GM12878 (cell line): ENCODE measurements at regions not wholly inside any gene's neighbourhood (a gene's known extent, or its start where the extent isn't known, plus 50 kb on each side); places are given as distances from the start of the nearest gene placed in this dataset.

ENCODE experiments used
- BCL11A ChIP-seq: IDR thresholded peaks from 2 replicates; pipeline ENCODE4 v1.6.1; 2011; ENCODE audit warnings: low read depth, low read length
- DPF2 ChIP-seq: fragments of 450-650 bp; IDR thresholded peaks from 2 replicates; pipeline ENCODE4 v1.6.1; 2017; ENCODE audit warnings: mild to moderate bottlenecking
- EP300 ChIP-seq, 2 experiments: fragments of 150-350 bp in 1 of 2; IDR thresholded peaks; 2 replicates each; pipeline ENCODE4 v1.6.1; 2011 to 2012; ENCODE audit warnings: low read depth in 2 of 2, low read length in 2 of 2, borderline replicate concordance in 1 of 2, improper control_type of control experiment in 1 of 2, inconsistent platforms in 1 of 2; ENCODE audit not compliant: control insufficient read depth in 1 of 2
- GABPA ChIP-seq: IDR thresholded peaks from 2 replicates; pipeline ENCODE4 v1.6.1; 2014; ENCODE audit warnings: antibody characterized with exemption, low read depth, mild to moderate bottlenecking, inconsistent platforms
- HDAC2 ChIP-seq: fragments of 200-600 bp; sonication (generic); IDR thresholded peaks from 2 replicates; pipeline ENCODE4 v1.6.1; 2017
- MEF2A ChIP-seq: IDR thresholded peaks from 2 replicates; pipeline ENCODE4 v1.6.1; 2011; ENCODE audit warnings: low read depth, mild to moderate bottlenecking, low read length, moderate library complexity; ENCODE audit not compliant: insufficient read depth
- RBBP5 ChIP-seq: fragments of 200-600 bp; sonication (generic); conservative IDR thresholded peaks from 2 replicates; pipeline ENCODE4 v1.6.1; 2016
- RCOR1 ChIP-seq: conservative IDR thresholded peaks from 2 replicates; pipeline ENCODE4 v1.6.1; 2012; ENCODE audit warnings: low read depth, low read length, improper control_type of control experiment
- TBL1XR1 ChIP-seq: IDR thresholded peaks from 2 replicates; pipeline ENCODE4 v1.6.1; 2012; ENCODE audit warnings: low read depth, low read length, improper control_type of control experiment
- ZNF24 ChIP-seq: fragments of 450-650 bp; IDR thresholded peaks from 2 replicates; pipeline ENCODE4 v1.6.1; 2017; ENCODE audit warnings: antibody characterized with exemption, mild to moderate bottlenecking
- ZNF274 ChIP-seq: IDR thresholded peaks from one replicate; pipeline ENCODE4 v1.8.0; 2011; ENCODE audit not compliant: insufficient read length, insufficient read depth
- ZSCAN29 ChIP-seq: fragments of 450-650 bp; IDR thresholded peaks from 2 replicates; pipeline ENCODE4 v1.6.1; 2017; ENCODE audit warnings: mild to moderate bottlenecking, moderate library complexity
- TF ChIP-seq, protein P1 (sequence below): fragments of 450-650 bp; IDR thresholded peaks from 2 replicates; pipeline ENCODE4 v1.6.1; 2017; ENCODE audit warnings: mild to moderate bottlenecking, moderate library complexity
- TF ChIP-seq, protein P2 (sequence below): fragments of 450-650 bp; IDR thresholded peaks from 2 replicates; pipeline ENCODE4 v1.6.1; 2018; ENCODE audit warnings: mild to moderate bottlenecking, low read depth, moderate library complexity; ENCODE audit not compliant: partially characterized antibody
- TF ChIP-seq, protein P3 (sequence below): IDR thresholded peaks from 2 replicates; pipeline ENCODE4 v1.6.1; 2012; ENCODE audit warnings: low read length, inconsistent platforms
- TF ChIP-seq, protein P4 (sequence below): fragments of 450-650 bp; IDR thresholded peaks from 2 replicates; pipeline ENCODE4 v1.6.1; 2017; ENCODE audit warnings: mild to moderate bottlenecking
- TF ChIP-seq, protein P5 (sequence below): fragments of 450-650 bp; formaldehyde crosslinking; IDR thresholded peaks from 2 replicates; pipeline ENCODE4 v1.4.0; 2022; ENCODE audit warnings: mild to moderate bottlenecking, moderate library complexity

DNA sequence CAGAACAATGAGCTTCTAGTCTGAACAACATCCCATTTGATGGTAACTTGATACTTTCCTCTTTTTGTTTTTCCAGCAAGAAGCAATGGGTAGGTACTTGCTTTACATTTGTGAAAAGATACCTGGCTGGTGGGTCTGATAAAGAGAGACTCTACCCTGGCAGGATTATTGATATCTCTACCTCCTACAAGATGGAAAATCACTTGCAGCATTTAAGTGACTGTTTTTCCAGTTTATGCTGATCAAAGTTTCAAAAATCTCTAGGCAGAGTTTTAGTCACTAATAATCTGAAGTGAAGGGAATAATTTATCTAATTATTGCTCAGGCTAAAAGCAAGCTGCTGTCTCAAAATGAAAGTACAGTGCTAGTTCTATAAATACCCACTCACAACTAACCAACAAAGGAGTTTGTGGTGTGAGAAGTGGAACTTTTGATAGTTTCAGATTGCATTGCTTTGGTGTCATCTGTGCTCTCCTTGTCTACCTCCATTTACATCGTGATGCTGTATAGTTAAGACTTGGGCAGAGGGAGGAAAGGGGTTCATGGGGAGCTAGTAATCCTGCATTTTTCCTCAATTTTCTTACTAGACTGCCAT lies 86.0 kb upstream of the ANKRD1 start (continued):
- TF ChIP-seq, protein P1, sequence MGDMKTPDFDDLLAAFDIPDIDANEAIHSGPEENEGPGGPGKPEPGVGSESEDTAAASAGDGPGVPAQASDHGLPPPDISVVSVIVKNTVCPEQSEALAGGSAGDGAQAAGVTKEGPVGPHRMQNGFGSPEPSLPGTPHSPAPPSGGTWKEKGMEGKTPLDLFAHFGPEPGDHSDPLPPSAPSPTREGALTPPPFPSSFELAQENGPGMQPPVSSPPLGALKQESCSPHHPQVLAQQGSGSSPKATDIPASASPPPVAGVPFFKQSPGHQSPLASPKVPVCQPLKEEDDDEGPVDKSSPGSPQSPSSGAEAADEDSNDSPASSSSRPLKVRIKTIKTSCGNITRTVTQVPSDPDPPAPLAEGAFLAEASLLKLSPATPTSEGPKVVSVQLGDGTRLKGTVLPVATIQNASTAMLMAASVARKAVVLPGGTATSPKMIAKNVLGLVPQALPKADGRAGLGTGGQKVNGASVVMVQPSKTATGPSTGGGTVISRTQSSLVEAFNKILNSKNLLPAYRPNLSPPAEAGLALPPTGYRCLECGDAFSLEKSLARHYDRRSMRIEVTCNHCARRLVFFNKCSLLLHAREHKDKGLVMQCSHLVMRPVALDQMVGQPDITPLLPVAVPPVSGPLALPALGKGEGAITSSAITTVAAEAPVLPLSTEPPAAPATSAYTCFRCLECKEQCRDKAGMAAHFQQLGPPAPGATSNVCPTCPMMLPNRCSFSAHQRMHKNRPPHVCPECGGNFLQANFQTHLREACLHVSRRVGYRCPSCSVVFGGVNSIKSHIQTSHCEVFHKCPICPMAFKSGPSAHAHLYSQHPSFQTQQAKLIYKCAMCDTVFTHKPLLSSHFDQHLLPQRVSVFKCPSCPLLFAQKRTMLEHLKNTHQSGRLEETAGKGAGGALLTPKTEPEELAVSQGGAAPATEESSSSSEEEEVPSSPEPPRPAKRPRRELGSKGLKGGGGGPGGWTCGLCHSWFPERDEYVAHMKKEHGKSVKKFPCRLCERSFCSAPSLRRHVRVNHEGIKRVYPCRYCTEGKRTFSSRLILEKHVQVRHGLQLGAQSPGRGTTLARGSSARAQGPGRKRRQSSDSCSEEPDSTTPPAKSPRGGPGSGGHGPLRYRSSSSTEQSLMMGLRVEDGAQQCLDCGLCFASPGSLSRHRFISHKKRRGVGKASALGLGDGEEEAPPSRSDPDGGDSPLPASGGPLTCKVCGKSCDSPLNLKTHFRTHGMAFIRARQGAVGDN: no peak
- TF ChIP-seq, protein P2, sequence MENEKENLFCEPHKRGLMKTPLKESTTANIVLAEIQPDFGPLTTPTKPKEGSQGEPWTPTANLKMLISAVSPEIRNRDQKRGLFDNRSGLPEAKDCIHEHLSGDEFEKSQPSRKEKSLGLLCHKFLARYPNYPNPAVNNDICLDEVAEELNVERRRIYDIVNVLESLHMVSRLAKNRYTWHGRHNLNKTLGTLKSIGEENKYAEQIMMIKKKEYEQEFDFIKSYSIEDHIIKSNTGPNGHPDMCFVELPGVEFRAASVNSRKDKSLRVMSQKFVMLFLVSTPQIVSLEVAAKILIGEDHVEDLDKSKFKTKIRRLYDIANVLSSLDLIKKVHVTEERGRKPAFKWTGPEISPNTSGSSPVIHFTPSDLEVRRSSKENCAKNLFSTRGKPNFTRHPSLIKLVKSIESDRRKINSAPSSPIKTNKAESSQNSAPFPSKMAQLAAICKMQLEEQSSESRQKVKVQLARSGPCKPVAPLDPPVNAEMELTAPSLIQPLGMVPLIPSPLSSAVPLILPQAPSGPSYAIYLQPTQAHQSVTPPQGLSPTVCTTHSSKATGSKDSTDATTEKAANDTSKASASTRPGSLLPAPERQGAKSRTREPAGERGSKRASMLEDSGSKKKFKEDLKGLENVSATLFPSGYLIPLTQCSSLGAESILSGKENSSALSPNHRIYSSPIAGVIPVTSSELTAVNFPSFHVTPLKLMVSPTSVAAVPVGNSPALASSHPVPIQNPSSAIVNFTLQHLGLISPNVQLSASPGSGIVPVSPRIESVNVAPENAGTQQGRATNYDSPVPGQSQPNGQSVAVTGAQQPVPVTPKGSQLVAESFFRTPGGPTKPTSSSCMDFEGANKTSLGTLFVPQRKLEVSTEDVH: no peak
- TF ChIP-seq EP300 (IDR thresholded peaks at IDR 0.05; ENCODE audit: borderline replicate concordance in 1 of 2, control insufficient read depth in 1 of 2, low read depth in 2 of 2, low read length in 2 of 2) (peak; percentile 74 to 84; a peak in 3 of 4 replicates), ZSCAN29 (no peak), HDAC2 (0 out of 2 replicates have a peak, but pooled peaks have one; percentile 43), RBBP5 (no peak), ZNF24 (peak; percentile 73; the same call in 1 of the 2 replicates), RCOR1 (no peak), MEF2A (peak; percentile 99), ZNF274 (no peak), BCL11A (peak; percentile 93), DPF2 (peak; percentile 92), GABPA (peak; percentile 52; the same call in 1 of the 2 replicates), TBL1XR1 (peak; percentile 87; the same call in 1 of the 2 replicates)
- TF ChIP-seq, protein P3, sequence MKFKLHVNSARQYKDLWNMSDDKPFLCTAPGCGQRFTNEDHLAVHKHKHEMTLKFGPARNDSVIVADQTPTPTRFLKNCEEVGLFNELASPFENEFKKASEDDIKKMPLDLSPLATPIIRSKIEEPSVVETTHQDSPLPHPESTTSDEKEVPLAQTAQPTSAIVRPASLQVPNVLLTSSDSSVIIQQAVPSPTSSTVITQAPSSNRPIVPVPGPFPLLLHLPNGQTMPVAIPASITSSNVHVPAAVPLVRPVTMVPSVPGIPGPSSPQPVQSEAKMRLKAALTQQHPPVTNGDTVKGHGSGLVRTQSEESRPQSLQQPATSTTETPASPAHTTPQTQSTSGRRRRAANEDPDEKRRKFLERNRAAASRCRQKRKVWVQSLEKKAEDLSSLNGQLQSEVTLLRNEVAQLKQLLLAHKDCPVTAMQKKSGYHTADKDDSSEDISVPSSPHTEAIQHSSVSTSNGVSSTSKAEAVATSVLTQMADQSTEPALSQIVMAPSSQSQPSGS: peak; percentile 83
- TF ChIP-seq, protein P4, sequence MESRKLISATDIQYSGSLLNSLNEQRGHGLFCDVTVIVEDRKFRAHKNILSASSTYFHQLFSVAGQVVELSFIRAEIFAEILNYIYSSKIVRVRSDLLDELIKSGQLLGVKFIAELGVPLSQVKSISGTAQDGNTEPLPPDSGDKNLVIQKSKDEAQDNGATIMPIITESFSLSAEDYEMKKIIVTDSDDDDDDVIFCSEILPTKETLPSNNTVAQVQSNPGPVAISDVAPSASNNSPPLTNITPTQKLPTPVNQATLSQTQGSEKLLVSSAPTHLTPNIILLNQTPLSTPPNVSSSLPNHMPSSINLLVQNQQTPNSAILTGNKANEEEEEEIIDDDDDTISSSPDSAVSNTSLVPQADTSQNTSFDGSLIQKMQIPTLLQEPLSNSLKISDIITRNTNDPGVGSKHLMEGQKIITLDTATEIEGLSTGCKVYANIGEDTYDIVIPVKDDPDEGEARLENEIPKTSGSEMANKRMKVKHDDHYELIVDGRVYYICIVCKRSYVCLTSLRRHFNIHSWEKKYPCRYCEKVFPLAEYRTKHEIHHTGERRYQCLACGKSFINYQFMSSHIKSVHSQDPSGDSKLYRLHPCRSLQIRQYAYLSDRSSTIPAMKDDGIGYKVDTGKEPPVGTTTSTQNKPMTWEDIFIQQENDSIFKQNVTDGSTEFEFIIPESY: no peak
- TF ChIP-seq, protein P5, sequence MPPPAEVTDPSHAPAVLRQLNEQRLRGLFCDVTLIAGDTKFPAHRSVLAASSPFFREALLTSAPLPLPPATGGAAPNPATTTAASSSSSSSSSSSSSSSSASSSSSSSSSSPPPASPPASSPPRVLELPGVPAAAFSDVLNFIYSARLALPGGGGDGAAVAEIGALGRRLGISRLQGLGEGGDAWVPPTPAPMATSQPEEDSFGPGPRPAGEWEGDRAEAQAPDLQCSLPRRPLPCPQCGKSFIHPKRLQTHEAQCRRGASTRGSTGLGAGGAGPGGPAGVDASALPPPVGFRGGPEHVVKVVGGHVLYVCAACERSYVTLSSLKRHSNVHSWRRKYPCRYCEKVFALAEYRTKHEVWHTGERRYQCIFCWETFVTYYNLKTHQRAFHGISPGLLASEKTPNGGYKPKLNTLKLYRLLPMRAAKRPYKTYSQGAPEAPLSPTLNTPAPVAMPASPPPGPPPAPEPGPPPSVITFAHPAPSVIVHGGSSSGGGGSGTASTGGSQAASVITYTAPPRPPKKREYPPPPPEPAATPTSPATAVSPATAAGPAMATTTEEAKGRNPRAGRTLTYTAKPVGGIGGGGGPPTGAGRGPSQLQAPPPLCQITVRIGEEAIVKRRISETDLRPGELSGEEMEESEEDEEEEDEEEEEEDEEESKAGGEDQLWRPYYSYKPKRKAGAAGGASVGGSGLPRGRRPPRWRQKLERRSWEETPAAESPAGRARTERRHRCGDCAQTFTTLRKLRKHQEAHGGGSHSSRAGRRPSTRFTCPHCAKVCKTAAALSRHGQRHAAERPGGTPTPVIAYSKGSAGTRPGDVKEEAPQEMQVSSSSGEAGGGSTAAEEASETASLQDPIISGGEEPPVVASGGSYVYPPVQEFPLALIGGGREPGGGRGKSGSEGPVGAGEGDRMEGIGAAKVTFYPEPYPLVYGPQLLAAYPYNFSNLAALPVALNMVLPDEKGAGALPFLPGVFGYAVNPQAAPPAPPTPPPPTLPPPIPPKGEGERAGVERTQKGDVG (CRISPR knock-in tag): no peak
